Panc1 (cell line): ENCODE measurements at regions not wholly inside any gene's neighbourhood (a gene's known extent, or its start where the extent isn't known, plus 50 kb on each side); places are given as distances from the start of the nearest gene placed in this dataset.

ENCODE experiments used
- ATAC-seq: fragments of 200-7000 bp; cut with Tn5 transposase; 2 replicates; pipeline ENCODE4 v1.9.1; 2020; ENCODE audit warnings: mild to moderate bottlenecking, moderate library complexity
- BruUV-seq: library from RNA; stranded (reverse); fragments of 400-500 nt; replicated peaks from 2 replicates; lab custom pipeline; 2021; lab: Mats Ljungman, UMichigan
- CTCF ChIA-PET: fragments of 300-600 bp; sonication (Branson Sonifier 250); formaldehyde crosslinking; loops from one replicate; lab custom pipeline; 2022; ENCODE audit warnings: antibody characterized with exemption; lab: Charles Lee
- POLR2A ChIA-PET: fragments of 300-600 bp; sonication (Branson Sonifier 250); formaldehyde crosslinking; loops from one replicate; lab custom pipeline; 2022; ENCODE audit warnings: antibody characterized with exemption; lab: Charles Lee
- DNase-seq: peaks from one replicate; pipeline ENCODE4 v3.0.0-alpha.2; 2010; ENCODE audit warnings: low read depth, low spot score
- H3K27ac ChIP-seq: 2 replicates; pipeline ENCODE4 v1.5.1; 2011; ENCODE audit warnings: mild to moderate bottlenecking, low read length, inconsistent platforms
- H3K27me3 ChIP-seq: fragments of 200-500 bp; sonication (Bioruptor generic); 2 replicates; pipeline ENCODE4 v1.6.0; 2014; ENCODE audit warnings: low read length, inconsistent platforms; ENCODE audit not compliant: control insufficient read depth, insufficient read depth
- H3K36me3 ChIP-seq: fragments of 200-500 bp; sonication (Bioruptor generic); 2 replicates; pipeline ENCODE4 v1.5.1; 2014; ENCODE audit warnings: inconsistent platforms, mild to moderate bottlenecking, low read length, moderate library complexity; ENCODE audit not compliant: control insufficient read depth, insufficient read depth
- H3K4me1 ChIP-seq: 2 replicates; pipeline ENCODE4 v1.5.1; 2011; ENCODE audit warnings: inconsistent platforms, mild to moderate bottlenecking, low read length, moderate library complexity; ENCODE audit not compliant: control insufficient read depth, insufficient read depth
- H3K4me3 ChIP-seq, 2 experiments: 2 replicates each; pipeline ENCODE4 v1.5.1; 2011 to 2012; ENCODE audit warnings: low read depth in 2 of 2, low read length in 2 of 2, mild to moderate bottlenecking in 2 of 2, inconsistent platforms in 1 of 2, moderate library complexity in 1 of 2
- H3K9me3 ChIP-seq: fragments of 200-500 bp; sonication (Bioruptor generic); 2 replicates; pipeline ENCODE4 v1.5.1; 2014; ENCODE audit warnings: low read depth, mild to moderate bottlenecking, inconsistent platforms, low read length, moderate library complexity; ENCODE audit not compliant: control insufficient read depth, insufficient read depth
- POLR2AphosphoS5 ChIP-seq: IDR thresholded peaks from 2 replicates; pipeline ENCODE4 v1.6.1; 2012; ENCODE audit warnings: mild to moderate bottlenecking, low read depth, low read length, moderate library complexity
- SIN3A ChIP-seq: IDR thresholded peaks from 2 replicates; pipeline ENCODE4 v1.6.1; 2012; ENCODE audit warnings: low read depth, mild to moderate bottlenecking, low read length, moderate library complexity, borderline replicate concordance; ENCODE audit not compliant: insufficient read depth
- TCF7L2 ChIP-seq: IDR thresholded peaks from 2 replicates; pipeline ENCODE4 v1.6.1; 2011; ENCODE audit warnings: mild to moderate bottlenecking, low read depth, low read length, inconsistent platforms
- in situ Hi-C: cut with HindIII; loops from 2 replicates; pipeline ENCODE4 v1.10.0; 2016; ENCODE audit warnings: low sequenced_read_pairs, low pct_unique_long_range_greater_than_20kb
- intact Hi-C: fragments of 100-400 bp; cut with micrococcal nuclease; formaldehyde crosslinking; loops from one replicate; pipeline ENCODE4 v1.10.0; 2022; ENCODE audit not compliant: unreplicated experiment
- TF ChIP-seq, protein P1 (sequence below), 2 experiments: IDR thresholded peaks; 2 replicates each; pipeline ENCODE4 v1.6.1; 2011 to 2012; ENCODE audit warnings: low read depth in 2 of 2, control low read depth in 1 of 2, low read length in 1 of 2, mild to moderate bottlenecking in 1 of 2, moderate library complexity in 1 of 2; ENCODE audit not compliant: insufficient read depth in 1 of 2
- TF ChIP-seq, protein P2 (sequence below): fragments of 450-650 bp; IDR thresholded peaks from 2 replicates; pipeline ENCODE4 v1.5.1; 2017; ENCODE audit warnings: mild to moderate bottlenecking

DNA sequence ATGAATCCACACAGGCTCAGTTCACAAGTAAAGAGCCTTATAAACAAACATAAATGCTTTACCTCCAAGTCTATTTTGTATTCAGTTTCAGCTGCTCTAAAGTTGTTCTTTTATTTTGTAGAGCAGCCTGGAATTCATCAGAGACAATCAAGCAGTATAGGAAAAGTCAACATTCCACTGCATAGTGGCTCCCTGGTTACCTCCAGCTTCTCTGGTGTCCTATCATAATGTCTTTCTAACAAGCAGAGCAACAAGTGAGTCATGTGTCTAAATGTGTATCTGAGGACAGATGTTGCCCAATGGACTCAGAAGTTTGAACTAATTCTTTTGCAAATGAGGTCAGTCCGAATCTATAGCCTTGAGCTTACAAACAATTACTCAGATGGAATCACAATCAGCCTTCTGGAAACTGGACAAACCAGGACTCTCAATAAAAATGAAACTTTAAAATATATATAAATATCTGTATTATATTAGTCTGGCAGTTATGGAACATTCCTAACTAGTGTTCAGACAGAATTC is 292.0 kb upstream of the TOM1L1 start:
- peaks cover 3% of the 10 kb centered on the region; the same call in 1 of the 2 replicates for H3K9me3 ChIP-seq
- no peak for DNase-seq
- no peaks in the 10 kb centered on the region for H3K36me3 ChIP-seq
- POLR2A ChIA-PET = no interaction called here
- no peaks in the 10 kb centered on the region for H3K4me1 ChIP-seq
- no peak for ATAC-seq
- in situ Hi-C loops = no loop called here
- TF ChIP-seq, protein P1, sequence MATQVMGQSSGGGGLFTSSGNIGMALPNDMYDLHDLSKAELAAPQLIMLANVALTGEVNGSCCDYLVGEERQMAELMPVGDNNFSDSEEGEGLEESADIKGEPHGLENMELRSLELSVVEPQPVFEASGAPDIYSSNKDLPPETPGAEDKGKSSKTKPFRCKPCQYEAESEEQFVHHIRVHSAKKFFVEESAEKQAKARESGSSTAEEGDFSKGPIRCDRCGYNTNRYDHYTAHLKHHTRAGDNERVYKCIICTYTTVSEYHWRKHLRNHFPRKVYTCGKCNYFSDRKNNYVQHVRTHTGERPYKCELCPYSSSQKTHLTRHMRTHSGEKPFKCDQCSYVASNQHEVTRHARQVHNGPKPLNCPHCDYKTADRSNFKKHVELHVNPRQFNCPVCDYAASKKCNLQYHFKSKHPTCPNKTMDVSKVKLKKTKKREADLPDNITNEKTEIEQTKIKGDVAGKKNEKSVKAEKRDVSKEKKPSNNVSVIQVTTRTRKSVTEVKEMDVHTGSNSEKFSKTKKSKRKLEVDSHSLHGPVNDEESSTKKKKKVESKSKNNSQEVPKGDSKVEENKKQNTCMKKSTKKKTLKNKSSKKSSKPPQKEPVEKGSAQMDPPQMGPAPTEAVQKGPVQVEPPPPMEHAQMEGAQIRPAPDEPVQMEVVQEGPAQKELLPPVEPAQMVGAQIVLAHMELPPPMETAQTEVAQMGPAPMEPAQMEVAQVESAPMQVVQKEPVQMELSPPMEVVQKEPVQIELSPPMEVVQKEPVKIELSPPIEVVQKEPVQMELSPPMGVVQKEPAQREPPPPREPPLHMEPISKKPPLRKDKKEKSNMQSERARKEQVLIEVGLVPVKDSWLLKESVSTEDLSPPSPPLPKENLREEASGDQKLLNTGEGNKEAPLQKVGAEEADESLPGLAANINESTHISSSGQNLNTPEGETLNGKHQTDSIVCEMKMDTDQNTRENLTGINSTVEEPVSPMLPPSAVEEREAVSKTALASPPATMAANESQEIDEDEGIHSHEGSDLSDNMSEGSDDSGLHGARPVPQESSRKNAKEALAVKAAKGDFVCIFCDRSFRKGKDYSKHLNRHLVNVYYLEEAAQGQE (IDR thresholded peaks at IDR 0.05; ENCODE audit: insufficient read depth in 1 of 2, low read depth in 2 of 2, low read length in 1 of 2) = no peak
- TF ChIP-seq, protein P2, sequence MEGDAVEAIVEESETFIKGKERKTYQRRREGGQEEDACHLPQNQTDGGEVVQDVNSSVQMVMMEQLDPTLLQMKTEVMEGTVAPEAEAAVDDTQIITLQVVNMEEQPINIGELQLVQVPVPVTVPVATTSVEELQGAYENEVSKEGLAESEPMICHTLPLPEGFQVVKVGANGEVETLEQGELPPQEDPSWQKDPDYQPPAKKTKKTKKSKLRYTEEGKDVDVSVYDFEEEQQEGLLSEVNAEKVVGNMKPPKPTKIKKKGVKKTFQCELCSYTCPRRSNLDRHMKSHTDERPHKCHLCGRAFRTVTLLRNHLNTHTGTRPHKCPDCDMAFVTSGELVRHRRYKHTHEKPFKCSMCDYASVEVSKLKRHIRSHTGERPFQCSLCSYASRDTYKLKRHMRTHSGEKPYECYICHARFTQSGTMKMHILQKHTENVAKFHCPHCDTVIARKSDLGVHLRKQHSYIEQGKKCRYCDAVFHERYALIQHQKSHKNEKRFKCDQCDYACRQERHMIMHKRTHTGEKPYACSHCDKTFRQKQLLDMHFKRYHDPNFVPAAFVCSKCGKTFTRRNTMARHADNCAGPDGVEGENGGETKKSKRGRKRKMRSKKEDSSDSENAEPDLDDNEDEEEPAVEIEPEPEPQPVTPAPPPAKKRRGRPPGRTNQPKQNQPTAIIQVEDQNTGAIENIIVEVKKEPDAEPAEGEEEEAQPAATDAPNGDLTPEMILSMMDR = no peak
- TF ChIP-seq SIN3A (no peak), POLR2AphosphoS5 (no peak), TCF7L2 (no peak)
- intact Hi-C loops = no loop called here
- no peak overlapping the region for H3K27ac ChIP-seq
- H3K4me3 ChIP-seq = no peak overlapping the region
- CTCF ChIA-PET = no interaction called here
- no peaks in the 10 kb centered on the region for H3K27me3 ChIP-seq
- no TSS peak for BruUV-seq

DNA sequence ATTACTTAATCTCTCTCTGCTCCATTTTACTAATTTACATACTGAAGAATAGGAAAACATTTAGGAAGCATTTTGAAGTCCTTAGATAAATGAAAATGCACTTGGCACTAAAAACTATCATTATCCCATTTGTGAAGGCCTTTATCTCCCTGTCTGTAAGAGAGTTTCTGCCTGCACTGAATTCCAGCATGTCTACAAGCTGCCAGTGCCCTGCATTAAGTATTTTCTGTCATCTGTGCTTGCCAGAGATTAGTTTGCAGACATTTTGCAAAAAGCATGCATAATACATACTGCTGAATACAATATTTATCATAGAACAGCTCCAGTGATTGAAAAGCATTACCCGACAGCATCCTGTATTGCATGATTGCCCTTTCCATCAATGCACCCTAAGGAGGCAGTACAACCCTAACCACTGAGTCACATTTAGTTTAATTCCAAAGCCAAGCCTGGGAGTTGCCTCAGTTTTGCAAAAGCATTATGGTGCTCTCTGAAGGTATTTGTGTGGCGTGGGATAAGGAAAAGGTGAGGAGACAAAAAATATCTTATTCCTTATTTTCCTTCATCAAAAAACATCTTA is 280.2 kb upstream of the TOM1L1 start:
- CTCF ChIA-PET = no interaction called here
- DNase-seq (no peak), ATAC-seq (no peak)
- Histone ChIP-seq H3K36me3 (no peaks in the 10 kb centered on the region), H3K4me3 (no peak overlapping the region), H3K27ac (no peak overlapping the region), H3K4me1 (no peaks in the 10 kb centered on the region), H3K9me3 (no peaks in the 10 kb centered on the region), H3K27me3 (no peaks in the 10 kb centered on the region)
- POLR2A ChIA-PET = no interaction called here
- in situ Hi-C loops = no loop called here
- no TSS peak for BruUV-seq
- TF ChIP-seq SIN3A = no peak
- TF ChIP-seq TCF7L2 = no peak
- TF ChIP-seq, protein P1 (IDR thresholded peaks at IDR 0.05; ENCODE audit: insufficient read depth in 1 of 2, low read depth in 2 of 2, low read length in 1 of 2) = no peak
- TF ChIP-seq, protein P2 = no peak
- TF ChIP-seq POLR2AphosphoS5 = no peak
- intact Hi-C loops = no loop called here
